ENCODE measurements at regions not wholly inside any gene's neighbourhood (a gene's known extent, or its start where the extent isn't known, plus 50 kb on each side); places are given as distances from the start of the nearest gene placed in this dataset.
A peak's percentile ranks its signal among the peaks of the same experiment; 100 is the strongest.
"Not testable (repeated sequence)": the region's sequence is repeated elsewhere in the genome, so short reads cannot be mapped to it uniquely, and the experiment has no call there.

GRCh38 chr6:90375681-90376439 is 79.2 kb upstream of the BACH2 start:
- ATAC-seq: no peak
- Mint-ChIP-seq H3K4me1 (peaks cover 7% of the 10 kb centered on the region), H3K9me3 (no peaks in the 10 kb centered on the region), H3K4me3 (no peak overlapping the region), H3K27me3 (no peaks in the 10 kb centered on the region), H3K27ac (no peak overlapping the region)
- no peak for DNase-seq

- peaks cover 21% of the 10 kb centered on the region for H3K4me1 Mint-ChIP-seq
- no peak for DNase-seq
- no peak overlapping the region for H3K27ac Mint-ChIP-seq
- no peak overlapping the region for H3K4me3 Mint-ChIP-seq
- ATAC-seq: no peak
- no peaks in the 10 kb centered on the region for H3K27me3 Mint-ChIP-seq
- no peaks in the 10 kb centered on the region for H3K9me3 Mint-ChIP-seq
These were observed 77.6 kb upstream of the BACH2 start for GRCh38 chr6:90374201-90374600.

GRCh38 chr6:90372885-90373284 is 76.2 kb upstream of the BACH2 start:
- Mint-ChIP-seq H3K27ac (no peak overlapping the region), H3K27me3 (no peaks in the 10 kb centered on the region), H3K9me3 (no peaks in the 10 kb centered on the region), H3K4me1 (peaks cover 29% of the 10 kb centered on the region), H3K4me3 (no peak overlapping the region)
- no peak for DNase-seq
- no peak for ATAC-seq

GRCh38 chr6:90372450-90372849 is 75.8 kb upstream of the BACH2 start:
- H3K4me1 Mint-ChIP-seq: peaks cover 29% of the 10 kb centered on the region
- no peaks in the 10 kb centered on the region for H3K27me3 Mint-ChIP-seq
- H3K27ac Mint-ChIP-seq: no peak overlapping the region
- no peaks in the 10 kb centered on the region for H3K9me3 Mint-ChIP-seq
- ATAC-seq (no peak), DNase-seq (no peak)
- H3K4me3 Mint-ChIP-seq: no peak overlapping the region

GRCh38 chr6:90370493-90370959 is 73.9 kb upstream of the BACH2 start:
- DNase-seq (no peak), ATAC-seq (peak; percentile 57)
- Mint-ChIP-seq H3K4me1 (peaks cover 27% of the 10 kb centered on the region), H3K4me3 (no peak overlapping the region), H3K27ac (no peak overlapping the region), H3K27me3 (no peaks in the 10 kb centered on the region), H3K9me3 (no peaks in the 10 kb centered on the region)

GRCh38 chr6:90369651-90370050 is 73.0 kb upstream of the BACH2 start:
- Mint-ChIP-seq H3K27me3 (no peaks in the 10 kb centered on the region), H3K9me3 (no peaks in the 10 kb centered on the region), H3K4me3 (no peak overlapping the region), H3K27ac (peak overlapping the region in 1 of 2 donors; percentile 78), H3K4me1 (peaks cover 23% of the 10 kb centered on the region)
- no peak for ATAC-seq
- DNase-seq: no peak

GRCh38 chr6:90369024-90369519 is 72.4 kb upstream of the BACH2 start:
- Mint-ChIP-seq H3K9me3 (no peaks in the 10 kb centered on the region), H3K27ac (peak overlapping the region in 1 of 2 donors; percentile 78), H3K27me3 (no peaks in the 10 kb centered on the region), H3K4me1 (peaks cover 28% of the 10 kb centered on the region), H3K4me3 (peak overlapping the region in 1 of 2 donors; percentile 3)
- ATAC-seq: peak; percentile 94
- DNase-seq: peak; percentile 36 to 59

- DNase-seq (no peak), ATAC-seq (no peak)
- peaks cover 32% of the 10 kb centered on the region for H3K4me1 Mint-ChIP-seq
- no peaks in the 10 kb centered on the region for H3K27me3 Mint-ChIP-seq
- H3K9me3 Mint-ChIP-seq: no peaks in the 10 kb centered on the region
- H3K27ac Mint-ChIP-seq: no peak overlapping the region
- peak overlapping the region in 1 of 2 donors; percentile 3 for H3K4me3 Mint-ChIP-seq
These were observed 72.0 kb upstream of the BACH2 start for GRCh38 chr6:90368601-90369000.

GRCh38 chr6:90368001-90368400 is 71.4 kb upstream of the BACH2 start:
- ATAC-seq (no peak), DNase-seq (no peak)
- Mint-ChIP-seq H3K9me3 (no peaks in the 10 kb centered on the region), H3K4me3 (no peak overlapping the region), H3K27ac (no peak overlapping the region), H3K4me1 (peaks cover 35% of the 10 kb centered on the region), H3K27me3 (no peaks in the 10 kb centered on the region)

GRCh38 chr6:90365565-90366219 is 69.0 kb upstream of the BACH2 start:
- H3K27ac Mint-ChIP-seq: no peak overlapping the region
- ATAC-seq: no peak
- peaks cover 33% of the 10 kb centered on the region for H3K4me1 Mint-ChIP-seq
- no peaks in the 10 kb centered on the region for H3K27me3 Mint-ChIP-seq
- no peaks in the 10 kb centered on the region for H3K9me3 Mint-ChIP-seq
- no peak for DNase-seq
- no peak overlapping the region for H3K4me3 Mint-ChIP-seq

- ATAC-seq (no peak), DNase-seq (no peak)
- Mint-ChIP-seq H3K4me3 (no peak overlapping the region), H3K9me3 (no peaks in the 10 kb centered on the region), H3K27ac (no peak overlapping the region), H3K27me3 (no peaks in the 10 kb centered on the region), H3K4me1 (peaks cover 28% of the 10 kb centered on the region)
These were observed 68.4 kb upstream of the BACH2 start for GRCh38 chr6:90365002-90365401.

- no peak for ATAC-seq
- Mint-ChIP-seq H3K27ac (no peak overlapping the region), H3K4me3 (no peak overlapping the region)
These were observed 67.6 kb upstream of the BACH2 start for GRCh38 chr6:90364286-90364685.

GRCh38 chr6:90362318-90362717 is 65.7 kb upstream of the BACH2 start:
- no peak for ATAC-seq
- H3K27me3 Mint-ChIP-seq: no peaks in the 10 kb centered on the region
- no peak for DNase-seq

More at GRCh38 chr6:90364286-90364685, 67.6 kb upstream of the BACH2 start:
- Mint-ChIP-seq H3K9me3 (no peaks in the 10 kb centered on the region), H3K4me1 (peaks cover 21% of the 10 kb centered on the region), H3K27me3 (no peaks in the 10 kb centered on the region)
- DNase-seq: no peak

GRCh38 chr6:90361174-90361573 is 64.5 kb upstream of the BACH2 start:
- no peak overlapping the region for H3K4me3 Mint-ChIP-seq
- H3K27ac Mint-ChIP-seq: no peak overlapping the region
- H3K27me3 Mint-ChIP-seq: no peaks in the 10 kb centered on the region
- peaks cover 15% of the 10 kb centered on the region for H3K4me1 Mint-ChIP-seq
- DNase-seq (no peak), ATAC-seq (no peak)
- H3K9me3 Mint-ChIP-seq: no peaks in the 10 kb centered on the region

More at GRCh38 chr6:90362318-90362717, 65.7 kb upstream of the BACH2 start:
- H3K4me1 Mint-ChIP-seq: peaks cover 12% of the 10 kb centered on the region
- H3K9me3 Mint-ChIP-seq: no peaks in the 10 kb centered on the region
- H3K4me3 Mint-ChIP-seq: no peak overlapping the region
- no peak overlapping the region for H3K27ac Mint-ChIP-seq

- peaks cover 14% of the 10 kb centered on the region for H3K4me1 Mint-ChIP-seq
- DNase-seq, H3K27me3 Mint-ChIP-seq, ATAC-seq, H3K27ac Mint-ChIP-seq, H3K9me3 Mint-ChIP-seq, H3K4me3 Mint-ChIP-seq: not testable (repeated sequence)
These were observed 61.6 kb upstream of the BACH2 start for GRCh38 chr6:90358036-90358770.
